Hematopoietic multipotent progenitor cell treated with erythropoietin and hydrocortisone succinate and interleukin-3 and kit ligand, for 15 days (in vitro differentiated cells): ENCODE measurements at regions not wholly inside any gene's neighbourhood (a gene's known extent, or its start where the extent isn't known, plus 50 kb on each side); places are given as distances from the start of the nearest gene placed in this dataset.

Experiments used
- DNase-seq: peaks from one replicate; pipeline ENCODE4 v3.0.0-alpha.2; 2015; ENCODE audit warnings: low spot score

DNA sequence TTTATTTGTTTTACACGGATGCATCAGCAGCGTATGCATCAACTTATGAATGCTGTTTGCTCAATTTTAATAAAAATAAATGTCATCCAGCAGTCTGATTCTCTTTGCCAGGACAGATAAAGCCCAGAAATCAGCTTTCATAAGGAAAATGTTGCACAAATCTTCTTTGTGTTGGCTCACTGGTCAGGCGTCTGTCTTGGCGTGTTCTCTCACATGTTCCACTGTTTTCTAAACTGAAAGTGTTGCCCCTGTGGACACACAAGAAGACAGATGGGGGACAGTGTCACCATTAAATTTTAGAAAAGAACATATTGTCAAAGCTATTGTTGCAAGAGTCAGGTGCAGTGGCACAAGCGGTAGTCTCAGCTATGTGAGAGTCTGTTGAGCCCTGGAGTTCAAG, 316.2 kb downstream of the CENPC start:
- no peak for DNase-seq

- DNase-seq, result no peak
These were observed 324.4 kb downstream of the CENPC start for GRCh38 chr4:67220861-67221260.

DNA sequence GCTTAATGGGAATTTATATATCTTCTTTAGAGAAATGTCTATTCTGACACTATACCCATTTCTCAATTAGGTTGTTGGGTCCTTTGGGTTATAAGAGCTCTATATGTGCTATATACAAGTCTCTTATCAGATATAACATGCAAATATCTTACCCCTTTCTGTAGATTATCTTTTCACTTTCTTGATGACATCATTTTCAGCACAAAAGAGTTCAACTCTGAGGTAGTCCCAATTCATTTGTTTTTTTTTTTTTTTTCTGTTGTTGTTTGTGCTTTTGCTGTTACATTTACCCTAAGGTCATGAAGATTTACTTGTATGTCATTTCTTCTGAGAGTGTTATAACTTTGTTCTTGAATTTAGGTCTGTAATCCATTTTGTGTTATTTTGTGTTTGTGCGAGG, 326.4 kb downstream of the CENPC start:
- DNase-seq, result no peak

GRCh38 chr4:67207941-67208441, 337.3 kb downstream of the CENPC start:
- no peak for DNase-seq

- no peak for DNase-seq
These were observed 340.9 kb downstream of the CENPC start for GRCh38 chr4:67204441-67204840.

- DNase-seq, result no peak
These were observed 344.0 kb downstream of the CENPC start for GRCh38 chr4:67201334-67201733.

DNA sequence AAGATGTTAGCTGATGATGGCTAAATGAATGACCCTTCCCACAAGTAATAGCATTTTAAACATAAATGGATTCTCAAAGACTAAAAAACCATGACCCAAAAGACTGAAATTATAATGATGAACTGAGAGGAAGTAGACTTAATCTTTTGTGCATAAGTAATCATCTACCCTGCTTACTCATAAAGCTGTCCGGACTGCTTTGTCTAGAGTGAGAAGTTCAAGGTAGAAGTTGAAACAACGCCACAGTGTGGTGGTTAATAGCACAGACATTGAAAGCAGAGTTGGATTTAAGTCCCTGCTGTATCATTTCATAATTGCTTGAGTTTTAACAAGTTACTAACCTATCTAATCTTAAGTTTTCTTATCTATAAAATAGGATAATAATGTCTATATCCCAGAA, 346.6 kb downstream of the CENPC start:
- no peak for DNase-seq

GRCh38 chr4:67167849-67168248, 377.5 kb downstream of the CENPC start:
- no peak for DNase-seq

- DNase-seq, result no peak
These were observed 382.6 kb downstream of the CENPC start for GRCh38 chr4:67162690-67163089.

GRCh38 chr4:67161311-67161710, 384.0 kb downstream of the CENPC start:
- no peak for DNase-seq

GRCh38 chr4:67160394-67160793, 384.9 kb downstream of the CENPC start:
- no peak for DNase-seq

- no peak for DNase-seq
These were observed 386.6 kb downstream of the CENPC start for GRCh38 chr4:67158666-67159065.

DNA sequence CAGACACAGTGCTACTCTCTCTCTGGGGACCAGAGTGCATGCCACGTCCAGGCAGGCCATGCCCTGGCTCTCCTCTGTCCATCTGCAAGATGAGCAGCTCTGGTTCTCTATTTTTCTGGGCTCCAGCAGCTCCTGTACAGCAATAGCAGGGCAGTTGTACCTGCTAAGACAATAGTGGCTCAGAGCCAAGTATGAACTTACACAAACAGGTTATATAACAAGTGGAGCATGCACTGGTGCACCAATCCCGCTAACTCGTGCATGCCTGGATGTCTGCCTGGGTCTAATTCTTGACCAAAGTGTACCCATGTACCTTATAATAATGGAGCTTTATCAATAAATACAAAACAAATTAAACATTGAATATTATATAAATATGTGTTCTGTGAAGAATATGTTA, 392.3 kb downstream of the CENPC start:
- DNase-seq, result no peak

- DNase-seq, result no peak
These were observed 393.6 kb downstream of the CENPC start for GRCh38 chr4:67151376-67152343.

- DNase-seq, result no peak
These were observed 403.7 kb downstream of the CENPC start for GRCh38 chr4:67141586-67141985.

- no peak for DNase-seq
These were observed 410.7 kb downstream of the CENPC start for GRCh38 chr4:67134616-67135015.

DNA sequence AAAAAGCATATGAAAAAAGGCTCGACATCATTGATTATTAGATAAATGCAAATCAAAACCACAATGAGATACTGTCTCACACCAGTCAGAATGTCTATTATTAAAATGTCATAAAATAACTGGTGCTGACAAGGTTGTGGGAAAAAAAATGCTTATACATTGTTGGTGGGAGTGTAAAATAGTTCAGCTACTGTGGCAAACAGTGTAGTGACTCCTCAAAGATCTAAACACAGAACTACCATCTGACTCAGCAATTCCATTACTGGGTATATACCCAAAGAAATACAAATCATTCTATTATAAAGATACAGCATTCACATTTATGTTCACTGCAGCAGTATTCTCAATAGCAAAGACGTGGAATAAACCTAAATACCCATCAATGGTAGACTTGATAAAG, 412.1 kb downstream of the CENPC start:
- DNase-seq, result no peak

DNA sequence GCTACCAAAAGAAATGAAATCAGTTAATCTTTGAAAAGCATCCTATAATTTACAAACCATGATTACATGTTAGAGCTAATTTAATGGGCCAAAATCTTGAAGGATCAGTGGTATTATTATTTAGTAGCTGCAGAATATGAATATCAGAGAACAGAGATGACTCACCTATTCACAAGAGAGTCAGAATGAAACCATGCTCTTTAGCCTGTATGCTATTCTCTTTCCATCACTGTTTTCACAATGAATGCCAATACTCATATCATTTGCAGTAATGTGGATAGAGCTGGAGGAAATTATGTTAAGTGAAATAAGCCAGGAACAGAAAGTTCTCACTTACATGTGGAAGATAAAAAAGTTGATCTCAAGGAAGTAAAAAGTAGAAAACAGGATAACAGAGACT, 414.1 kb downstream of the CENPC start:
- no peak for DNase-seq

GRCh38 chr4:67130411-67130810, 414.9 kb downstream of the CENPC start:
- no peak for DNase-seq

DNA sequence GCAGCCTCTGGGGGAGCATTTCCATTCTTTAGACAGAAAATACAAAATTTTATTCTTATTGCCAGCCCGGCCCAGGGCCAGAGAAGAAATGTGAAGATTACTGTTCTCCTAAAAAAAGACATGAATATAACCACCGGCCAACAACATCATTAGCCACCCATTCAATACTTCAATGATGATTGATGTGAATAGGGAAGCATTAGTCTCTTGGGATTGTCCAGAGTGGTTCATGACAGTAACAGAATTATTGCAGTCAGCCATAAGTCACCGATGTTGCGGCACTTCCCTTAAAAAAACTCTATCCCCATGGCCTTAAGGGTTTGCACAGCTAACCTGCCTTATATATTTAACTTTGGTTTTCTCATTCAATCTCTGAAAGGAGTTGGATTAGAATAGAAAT, 418.7 kb downstream of the CENPC start:
- no peak for DNase-seq

DNA sequence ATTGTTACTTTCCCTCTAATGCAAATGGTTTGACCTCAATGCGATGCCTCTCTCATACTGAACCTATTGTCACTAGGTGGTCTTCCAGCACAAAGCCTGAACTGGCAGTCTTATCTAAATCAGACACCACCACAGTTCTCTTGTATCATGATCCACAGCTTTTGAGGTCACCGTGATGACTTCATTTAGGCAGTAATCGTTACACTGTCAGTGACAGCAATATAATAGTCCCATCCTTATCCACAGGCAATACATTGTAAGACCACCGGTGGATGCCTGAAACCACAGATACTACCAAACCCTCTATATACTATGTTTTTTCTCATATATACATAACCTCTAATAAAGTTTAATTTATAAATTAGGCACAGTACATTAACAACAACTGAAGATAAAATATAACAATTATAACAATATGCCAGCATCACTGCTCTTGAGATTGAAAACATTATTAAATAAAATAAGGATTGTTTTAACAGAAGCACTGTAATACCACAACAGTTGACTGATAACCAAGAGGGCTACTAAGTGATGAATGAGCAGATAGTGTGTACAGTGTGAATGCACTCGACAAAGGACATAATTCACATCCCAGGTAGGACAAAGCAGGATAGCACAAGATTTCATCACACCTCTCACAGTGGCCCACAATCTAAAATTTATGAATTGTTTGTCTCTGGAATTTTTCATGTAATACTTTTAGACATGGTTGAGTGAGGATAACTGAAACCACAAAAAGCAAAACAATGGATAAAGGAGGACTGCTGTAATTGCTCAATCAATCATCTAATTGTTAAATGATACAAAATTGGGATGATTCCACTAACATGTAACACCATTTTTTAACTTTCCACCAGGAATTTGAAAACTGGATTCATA, 419.4 kb downstream of the CENPC start:
- no peak for DNase-seq

DNA sequence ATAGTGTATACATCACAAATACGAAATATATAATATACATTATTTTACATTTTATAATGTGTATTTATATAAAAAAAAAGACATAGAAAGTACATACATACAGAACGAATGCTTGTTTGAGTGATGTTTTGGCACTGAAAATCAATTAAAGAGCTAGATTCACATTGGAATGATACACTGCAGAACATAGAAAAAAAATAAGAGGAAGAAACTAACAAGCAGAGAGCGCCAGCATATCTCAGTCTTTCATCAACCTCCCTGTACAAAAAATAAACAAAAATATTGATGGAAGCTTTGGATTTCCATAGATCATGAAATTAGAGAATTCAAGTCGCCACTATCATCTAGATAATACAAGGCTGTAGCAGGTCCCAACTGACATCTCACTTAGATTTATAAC, 420.6 kb downstream of the CENPC start:
- DNase-seq, result no peak

GRCh38 chr4:67122029-67122428, 423.3 kb downstream of the CENPC start:
- no peak for DNase-seq
